Body of pancreas (tissue), 4 donors: ENCODE measurements at regions not wholly inside any gene's neighbourhood (a gene's known extent, or its start where the extent isn't known, plus 50 kb on each side); places are given as distances from the start of the nearest gene placed in this dataset.

ENCODE experiments used
- CTCF ChIP-seq, 7 experiments: fragments of 450-650 bp in 4 of 7; fragments of 200-600 bp in 3 of 7; sonication (generic) in 3 of 7; IDR thresholded peaks; one replicate each; pipeline ENCODE4 v1.5.1; 2016 to 2019; ENCODE audit warnings: antibody characterized with exemption in 7 of 7
- POLR2A ChIP-seq, 3 donors: fragments of 450-650 bp; IDR thresholded peaks; one replicate each; pipeline ENCODE4 v1.6.1; 2016; ENCODE audit warnings: antibody characterized with exemption in 3 of 3, mild to moderate bottlenecking in 2 of 3

DNA sequence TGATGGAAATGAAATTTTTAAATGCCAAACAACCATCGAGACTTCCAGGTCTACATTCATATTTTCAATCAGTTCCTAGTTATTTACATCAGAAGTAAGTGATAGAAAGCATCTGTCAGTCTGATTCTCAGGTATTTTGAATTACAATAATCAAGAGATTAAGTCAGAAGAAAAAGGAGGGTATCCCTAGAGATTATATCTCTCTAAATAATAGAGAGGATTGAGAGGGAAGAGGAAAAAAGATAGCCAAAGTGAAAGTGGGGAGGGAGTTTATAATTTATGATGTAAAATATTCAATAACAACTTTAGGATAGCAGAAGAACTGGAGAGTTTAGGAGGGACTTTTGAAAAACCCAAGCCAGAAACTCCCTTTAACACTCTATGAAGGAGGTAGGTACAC lies 400.2 kb downstream of the EFNA5 start:
- TF ChIP-seq POLR2A (IDR thresholded peaks at IDR 0.05) (no peak), CTCF (IDR thresholded peaks at IDR 0.05) (no peak)
